ENCODE measurements at regions not wholly inside any gene's neighbourhood (a gene's known extent, or its start where the extent isn't known, plus 50 kb on each side); places are given as distances from the start of the nearest gene placed in this dataset.

GRCh38 chr1:34367954-34368353 lies 191.2 kb downstream of the C1orf94 start:
- no peak for ATAC-seq
- H3K36me3 ChIP-seq (ENCODE audit: control insufficient read depth, insufficient read depth, low read length) = no peaks in the 10 kb centered on the region
- H3K9me3 ChIP-seq (replicated peaks; ENCODE audit: control insufficient read depth, insufficient read depth, low read depth, low read length) = no peaks in the 10 kb centered on the region
- in situ Hi-C loops (cut with MboI) (no loop called here), intact Hi-C loops (cut with micrococcal nuclease) (no loop called here)
- BruUV-seq (replicated peaks) = no TSS peak
- TF ChIP-seq BCOR (IDR thresholded peaks at IDR 0.05) (no peak), GTF2F1 (IDR thresholded peaks at IDR 0.05; ENCODE audit: low read depth, low read length) (no peak), CBX3 (IDR thresholded peaks at IDR 0.05; ENCODE audit: borderline replicate concordance in 1 of 2, low read length in 2 of 2) (no peak), C11orf30 (IDR thresholded peaks at IDR 0.05; ENCODE audit: low read depth) (peak; percentile 47), ZNF316 (IDR thresholded peaks at IDR 0.05) (peak; percentile 56), MEF2D (tag; conservative IDR thresholded peaks at IDR 0.05; ENCODE audit: low read depth) (no peak), RREB1 (CRISPR knock-in tag; IDR thresholded peaks at IDR 0.05) (no peak), NR1H2 (CRISPR knock-in tag; IDR thresholded peaks at IDR 0.05) (no peak), GTF2E2 (tag; IDR thresholded peaks at IDR 0.05) (no peak), IFI16 (CRISPR knock-in tag; IDR thresholded peaks at IDR 0.05) (no peak), MAFG (tag; conservative IDR thresholded peaks at IDR 0.05) (peak; percentile 37; the same call in 1 of the 2 replicates), MAFK (IDR thresholded peaks at IDR 0.05; ENCODE audit: low read length) (peak; percentile 50; the same call in 1 of the 2 replicates), MAFF (IDR thresholded peaks at IDR 0.05; ENCODE audit: low read length) (peak; percentile 35; the same call in 1 of the 2 replicates)
- WGBS (ENCODE audit: insufficient coverage, low coverage, missing lambda C conversion rate) = 2% methylated on average over 6 of the region's 6 CpGs
- H2AFZ ChIP-seq (ENCODE audit: low read depth, low read length) = no peak overlapping the region
- no peaks in the 10 kb centered on the region for H3K79me2 ChIP-seq (ENCODE audit: control insufficient read depth, insufficient read depth, low read length)
- no peak for DNase-seq (ENCODE audit: extremely low read depth in 1 of 4, low spot score in 3 of 4)
- H3K4me1 ChIP-seq (replicated peaks in 1 of 2; ENCODE audit: control insufficient read depth in 2 of 2, insufficient read depth in 2 of 2, low read length in 2 of 2) = no peaks in the 10 kb centered on the region
- H3K4me3 ChIP-seq = no peak overlapping the region
- ChIA-PET POLR2A (interaction anchor here (0.6 to 0.7 kb wide), 2 partner anchors 186 to 1196 kb away, joined by 3 read pairs; no protein-coding TSS in a partner anchor), CTCF (ENCODE audit: low intra/inter-chr PET ratio) (no interaction called here)
- no peak overlapping the region for H3K4me2 ChIP-seq (ENCODE audit: insufficient read depth, low read length)
- no peaks in the 10 kb centered on the region for H3K9me1 ChIP-seq (ENCODE audit: control insufficient read depth, insufficient read depth, low read length)
- H4K20me1 ChIP-seq (replicated peaks; ENCODE audit: control insufficient read depth, insufficient read depth, low read length) = no peaks in the 10 kb centered on the region
- peaks cover 0 to 14% of the 10 kb centered on the region in 2 experiments; a peak in 1 of 5 replicates for H3K27me3 ChIP-seq (ENCODE audit: control insufficient read depth in 2 of 2, insufficient read depth in 2 of 2, low read length in 2 of 2)
- no peak for FAIRE-seq
- no peak overlapping the region for H3K27ac ChIP-seq (ENCODE audit: extremely low read depth, low read depth, low read length)
- no peak overlapping the region for H3K9ac ChIP-seq (ENCODE audit: insufficient read depth in 1 of 2, low read depth in 2 of 2, low read length in 2 of 2)

Measured in K562 (cell line).